C4-2B (cell line): ENCODE measurements at regions not wholly inside any gene's neighbourhood (a gene's known extent, or its start where the extent isn't known, plus 50 kb on each side); places are given as distances from the start of the nearest gene placed in this dataset.

Source experiments
- ZFX ChIP-seq: fragments of 450-650 bp; IDR thresholded peaks from 2 replicates; pipeline ENCODE4 v1.6.1; 2017
- TF ChIP-seq, protein P1 (sequence below): fragments of 450-650 bp; conservative IDR thresholded peaks from 2 replicates; pipeline ENCODE4 v1.5.1; 2017; ENCODE audit warnings: mild to moderate bottlenecking

- TF ChIP-seq, protein P1, sequence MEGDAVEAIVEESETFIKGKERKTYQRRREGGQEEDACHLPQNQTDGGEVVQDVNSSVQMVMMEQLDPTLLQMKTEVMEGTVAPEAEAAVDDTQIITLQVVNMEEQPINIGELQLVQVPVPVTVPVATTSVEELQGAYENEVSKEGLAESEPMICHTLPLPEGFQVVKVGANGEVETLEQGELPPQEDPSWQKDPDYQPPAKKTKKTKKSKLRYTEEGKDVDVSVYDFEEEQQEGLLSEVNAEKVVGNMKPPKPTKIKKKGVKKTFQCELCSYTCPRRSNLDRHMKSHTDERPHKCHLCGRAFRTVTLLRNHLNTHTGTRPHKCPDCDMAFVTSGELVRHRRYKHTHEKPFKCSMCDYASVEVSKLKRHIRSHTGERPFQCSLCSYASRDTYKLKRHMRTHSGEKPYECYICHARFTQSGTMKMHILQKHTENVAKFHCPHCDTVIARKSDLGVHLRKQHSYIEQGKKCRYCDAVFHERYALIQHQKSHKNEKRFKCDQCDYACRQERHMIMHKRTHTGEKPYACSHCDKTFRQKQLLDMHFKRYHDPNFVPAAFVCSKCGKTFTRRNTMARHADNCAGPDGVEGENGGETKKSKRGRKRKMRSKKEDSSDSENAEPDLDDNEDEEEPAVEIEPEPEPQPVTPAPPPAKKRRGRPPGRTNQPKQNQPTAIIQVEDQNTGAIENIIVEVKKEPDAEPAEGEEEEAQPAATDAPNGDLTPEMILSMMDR = no peak
- no peak for TF ChIP-seq ZFX
Observed at GRCh38 chr1:195238313-195238712, 1369.9 kb downstream of the KCNT2 start.
